NCI-H446 (cell line): ENCODE measurements at regions not wholly inside any gene's neighbourhood (a gene's known extent, or its start where the extent isn't known, plus 50 kb on each side); places are given as distances from the start of the nearest gene placed in this dataset.
A peak's percentile ranks its signal among the peaks of the same experiment; 100 is the strongest.
"Not testable (repeated sequence)": the region's sequence is repeated elsewhere in the genome, so short reads cannot be mapped to it uniquely, and the experiment has no call there.

Experiments used
- DNase-seq, 2 experiments: peaks; one replicate each; lab custom pipeline; 2025; lab: John Stamatoyannopoulos, UW

- DNase-seq: no peak
These were observed 99.3 kb upstream of the SYT13 start for GRCh38 chr11:45385423-45385822.

- DNase-seq: no peak
These were observed 98.6 kb upstream of the SYT13 start for GRCh38 chr11:45384711-45385241.

- no peak for DNase-seq
These were observed 97.9 kb upstream of the SYT13 start for GRCh38 chr11:45384016-45384415.

GRCh38 chr11:45383224-45383623 is 97.1 kb upstream of the SYT13 start:
- no peak for DNase-seq

GRCh38 chr11:45382133-45382878 is 96.2 kb upstream of the SYT13 start:
- DNase-seq: no peak

GRCh38 chr11:45379162-45379863 is 93.2 kb upstream of the SYT13 start:
- no peak for DNase-seq

- DNase-seq: no peak
These were observed 92.4 kb upstream of the SYT13 start for GRCh38 chr11:45378516-45378915.

GRCh38 chr11:45374653-45375059 is 88.5 kb upstream of the SYT13 start:
- no peak for DNase-seq

GRCh38 chr11:45374130-45374529 is 88.0 kb upstream of the SYT13 start:
- DNase-seq: no peak

- DNase-seq: no peak
These were observed 87.4 kb upstream of the SYT13 start for GRCh38 chr11:45373506-45374035.

GRCh38 chr11:45372414-45372813 is 86.3 kb upstream of the SYT13 start:
- not testable (repeated sequence) for DNase-seq

GRCh38 chr11:45371251-45372115 is 85.3 kb upstream of the SYT13 start:
- peak; percentile 26 to 81 for DNase-seq

- peak in 1 of 2 experiments; percentile 84 for DNase-seq
These were observed 83.2 kb upstream of the SYT13 start for GRCh38 chr11:45369313-45369712.

- DNase-seq: no peak
These were observed 82.6 kb upstream of the SYT13 start for GRCh38 chr11:45368697-45369096.

GRCh38 chr11:45366619-45367190 is 80.6 kb upstream of the SYT13 start:
- no peak for DNase-seq

- DNase-seq: no peak
These were observed 79.9 kb upstream of the SYT13 start for GRCh38 chr11:45365961-45366618.

GRCh38 chr11:45362636-45363035 is 76.5 kb upstream of the SYT13 start:
- DNase-seq: peak; percentile 21 to 69

- DNase-seq: no peak
These were observed 75.4 kb upstream of the SYT13 start for GRCh38 chr11:45361551-45361950.

GRCh38 chr11:45355706-45356041 is 69.5 kb upstream of the SYT13 start:
- no peak for DNase-seq

GRCh38 chr11:45354976-45355705 is 69.0 kb upstream of the SYT13 start:
- DNase-seq: peak; percentile 52 to 91

- DNase-seq: no peak
These were observed 62.6 kb upstream of the SYT13 start for GRCh38 chr11:45348729-45349128.
